GM18511 (cell line): ENCODE measurements at regions not wholly inside any gene's neighbourhood (a gene's known extent, or its start where the extent isn't known, plus 50 kb on each side); places are given as distances from the start of the nearest gene placed in this dataset.
"Not testable (repeated sequence)": the region's sequence is repeated elsewhere in the genome, so short reads cannot be mapped to it uniquely, and the experiment has no call there.

ENCODE experiments used
- ATAC-seq: cut with Tn5 transposase; IDR thresholded peaks from one replicate; pipeline ENCODE4 v1.9.1; 2021; ENCODE audit warnings: mild to moderate bottlenecking, moderate library complexity; ENCODE audit not compliant: unreplicated experiment

DNA sequence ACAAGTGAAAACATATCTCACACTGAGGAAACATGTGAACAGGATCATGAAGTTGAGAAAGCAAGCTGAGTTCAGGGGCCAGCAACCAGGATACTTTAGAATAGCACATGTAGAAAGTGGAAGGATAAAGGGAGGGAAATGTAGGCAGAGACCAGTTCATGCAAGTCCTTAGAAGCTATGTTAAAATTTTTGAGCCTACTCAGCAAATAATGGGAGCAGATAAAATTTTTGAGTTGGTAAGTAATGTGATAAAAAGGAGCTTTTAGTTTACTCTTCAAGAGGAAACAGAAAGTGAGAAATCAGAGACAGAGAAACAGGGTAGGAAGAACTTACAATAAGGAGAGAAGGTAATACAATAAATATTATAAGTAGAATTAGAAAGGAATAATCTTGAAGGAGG lies 105.6 kb upstream of the ZBTB20 start:
- ATAC-seq = no peak

DNA sequence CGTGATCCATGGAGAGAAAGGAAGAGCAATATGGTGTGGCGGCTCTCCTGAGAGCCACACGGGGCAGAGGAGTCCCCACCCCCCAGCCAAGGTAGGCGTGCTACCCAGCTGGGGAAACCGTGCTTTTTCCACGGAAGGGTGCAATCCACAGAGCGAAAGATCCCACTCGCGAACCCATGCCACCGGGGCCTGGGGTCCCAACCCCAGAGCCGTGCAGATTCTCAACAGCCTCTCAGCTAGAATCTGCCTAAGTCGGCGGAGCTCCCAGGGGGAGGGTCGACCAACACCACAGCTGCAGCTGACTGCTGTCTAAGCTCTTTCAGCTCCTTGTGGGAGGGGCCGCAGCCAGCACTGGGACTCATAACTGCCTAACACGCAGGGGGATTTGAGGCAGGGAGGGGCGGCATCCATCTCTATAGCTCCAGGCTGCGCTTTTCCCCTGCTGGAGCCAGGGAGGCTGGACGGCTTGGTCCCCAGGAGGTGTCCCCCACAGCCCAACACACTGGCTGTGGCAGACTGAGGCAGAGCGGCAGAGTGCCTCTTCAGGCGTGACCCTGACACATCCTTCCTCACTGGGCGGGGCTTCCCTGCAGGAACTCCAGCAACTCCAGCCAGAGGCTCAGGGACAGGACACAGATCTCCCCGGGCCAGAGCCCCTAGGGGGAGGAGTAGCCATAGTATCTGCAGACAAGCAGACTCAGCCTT lies 107.6 kb upstream of the ZBTB20 start:
- no peak for ATAC-seq

DNA sequence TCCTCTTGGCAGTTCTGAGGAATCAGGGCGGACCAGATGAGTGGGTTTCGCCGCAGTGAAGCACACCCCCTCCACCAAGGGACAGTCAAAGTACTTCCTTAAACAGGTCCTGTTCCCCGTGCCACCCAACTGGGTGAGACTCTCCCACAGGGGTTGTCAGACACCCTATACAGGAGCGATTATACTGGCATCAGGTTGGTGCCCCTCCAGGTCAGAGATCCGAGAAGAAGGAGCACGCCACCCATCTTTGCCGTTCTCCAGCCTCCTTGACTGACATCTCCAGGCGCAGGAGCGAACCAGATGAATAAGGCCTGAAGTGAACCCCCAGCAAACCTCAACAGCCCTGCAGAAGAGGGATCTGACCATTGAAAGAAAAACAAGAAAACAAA lies 108.1 kb upstream of the ZBTB20 start:
- ATAC-seq = no peak

DNA sequence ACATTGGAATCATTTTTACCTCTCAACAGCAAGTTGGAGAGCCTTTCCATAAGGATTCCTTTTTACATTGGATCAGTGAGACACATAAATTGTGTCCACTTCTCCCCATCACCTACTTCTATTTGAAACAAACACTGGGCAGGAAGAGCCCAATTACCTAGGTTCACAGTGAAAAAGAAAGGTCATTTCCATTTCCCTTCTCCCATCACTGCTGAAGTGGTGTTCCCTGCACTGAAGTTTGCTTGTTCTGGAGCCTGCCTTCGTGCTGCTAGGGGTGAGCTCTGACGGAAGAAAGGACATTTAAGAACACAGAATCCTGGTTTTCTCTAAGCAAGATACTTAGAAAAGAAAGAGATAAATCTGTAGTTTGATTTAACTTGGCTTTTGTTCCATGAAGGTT lies 123.8 kb upstream of the ZBTB20 start:
- ATAC-seq = no peak

DNA sequence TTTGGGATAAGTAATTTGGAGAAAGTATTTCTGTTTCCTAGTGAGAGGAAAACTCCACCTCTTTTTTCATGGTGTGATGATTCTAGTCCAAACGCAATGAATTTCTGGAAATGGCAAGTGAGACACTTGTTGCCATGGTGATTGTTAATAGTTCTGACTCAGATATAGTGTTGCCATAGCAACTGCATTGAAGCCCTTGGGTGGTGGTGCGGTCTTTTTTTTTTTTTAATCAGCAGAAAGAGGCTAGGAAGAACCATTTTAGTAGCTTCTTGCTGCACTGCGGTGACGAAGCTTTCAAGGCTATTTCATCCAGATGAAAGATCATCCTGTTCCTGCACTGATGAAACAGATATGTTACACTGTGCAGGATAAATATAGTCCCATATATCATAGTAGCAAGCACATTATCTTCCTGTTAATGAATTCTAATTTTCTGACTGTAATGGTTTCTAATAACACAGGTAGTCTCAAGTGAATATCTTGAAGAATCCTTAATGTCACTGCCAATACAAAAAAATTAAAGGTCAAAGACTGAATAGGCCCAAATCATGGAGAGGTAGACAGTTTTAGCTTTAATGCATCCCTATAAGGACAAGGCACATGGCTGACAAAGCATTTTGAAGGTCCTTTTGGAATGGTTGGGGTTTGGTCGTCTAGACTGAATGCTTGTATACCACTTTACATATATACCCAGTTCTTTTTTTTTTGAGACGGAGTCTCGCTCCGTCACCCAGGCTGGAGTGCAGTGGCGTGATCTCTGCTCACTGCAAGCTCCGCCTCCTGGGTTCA lies 125.1 kb upstream of the ZBTB20 start:
- no peak for ATAC-seq

DNA sequence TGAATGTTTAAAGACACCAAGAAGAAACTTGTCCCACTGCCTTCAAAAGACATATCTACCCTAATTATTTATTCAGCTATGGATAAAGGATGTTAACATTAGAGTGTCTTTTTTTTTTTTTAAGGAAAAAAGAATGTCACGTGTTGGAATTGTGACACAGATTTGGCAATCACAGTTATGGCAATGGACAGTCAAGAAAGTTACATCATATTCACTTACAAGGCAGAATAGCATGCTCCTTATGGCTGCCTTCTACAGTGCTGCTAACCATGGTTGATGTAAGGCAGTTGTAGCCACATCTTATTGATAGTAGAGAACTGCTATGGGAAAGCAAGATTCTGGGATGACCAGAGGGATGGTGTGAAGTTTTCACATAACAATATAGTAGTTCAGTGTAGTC lies 128.8 kb upstream of the ZBTB20 start:
- ATAC-seq = no peak

DNA sequence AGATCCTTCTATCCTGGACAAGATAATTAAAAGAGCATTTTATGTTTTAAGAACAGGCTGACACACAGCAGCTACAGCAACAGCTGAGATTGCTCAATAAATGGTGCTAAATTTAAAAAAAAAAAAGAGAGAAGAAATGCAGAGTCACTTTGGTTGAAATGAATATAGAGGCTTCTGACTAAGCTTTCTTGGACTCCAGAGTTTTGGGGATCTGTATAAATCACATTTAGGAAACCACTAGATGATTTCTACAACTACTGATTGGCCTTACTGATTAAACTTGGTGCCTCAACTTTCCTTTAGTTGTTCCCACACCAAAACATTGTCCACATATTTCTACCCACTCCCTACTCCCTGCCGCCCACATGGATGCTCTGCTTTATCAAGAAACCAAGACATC lies 132.9 kb upstream of the ZBTB20 start:
- no peak for ATAC-seq

DNA sequence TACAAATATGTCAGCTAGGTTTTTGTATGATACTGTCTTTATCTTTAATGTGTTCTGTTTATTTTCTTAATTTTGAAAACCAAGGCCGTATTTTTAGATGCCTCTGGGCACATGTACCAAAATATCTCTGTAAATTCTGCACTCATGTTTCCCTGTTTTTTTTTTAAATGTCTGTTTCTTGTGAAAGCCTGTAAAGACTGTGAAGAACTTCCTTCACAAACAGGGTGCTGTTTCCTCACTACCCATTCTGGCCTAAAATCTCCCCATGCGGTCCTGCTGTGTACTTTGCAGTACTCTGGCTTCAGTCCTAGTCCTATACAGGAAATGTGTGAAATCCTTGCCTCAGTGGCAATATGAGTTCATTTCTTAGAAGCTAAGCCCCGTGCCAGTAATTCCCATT lies 133.4 kb upstream of the ZBTB20 start:
- no peak for ATAC-seq

DNA sequence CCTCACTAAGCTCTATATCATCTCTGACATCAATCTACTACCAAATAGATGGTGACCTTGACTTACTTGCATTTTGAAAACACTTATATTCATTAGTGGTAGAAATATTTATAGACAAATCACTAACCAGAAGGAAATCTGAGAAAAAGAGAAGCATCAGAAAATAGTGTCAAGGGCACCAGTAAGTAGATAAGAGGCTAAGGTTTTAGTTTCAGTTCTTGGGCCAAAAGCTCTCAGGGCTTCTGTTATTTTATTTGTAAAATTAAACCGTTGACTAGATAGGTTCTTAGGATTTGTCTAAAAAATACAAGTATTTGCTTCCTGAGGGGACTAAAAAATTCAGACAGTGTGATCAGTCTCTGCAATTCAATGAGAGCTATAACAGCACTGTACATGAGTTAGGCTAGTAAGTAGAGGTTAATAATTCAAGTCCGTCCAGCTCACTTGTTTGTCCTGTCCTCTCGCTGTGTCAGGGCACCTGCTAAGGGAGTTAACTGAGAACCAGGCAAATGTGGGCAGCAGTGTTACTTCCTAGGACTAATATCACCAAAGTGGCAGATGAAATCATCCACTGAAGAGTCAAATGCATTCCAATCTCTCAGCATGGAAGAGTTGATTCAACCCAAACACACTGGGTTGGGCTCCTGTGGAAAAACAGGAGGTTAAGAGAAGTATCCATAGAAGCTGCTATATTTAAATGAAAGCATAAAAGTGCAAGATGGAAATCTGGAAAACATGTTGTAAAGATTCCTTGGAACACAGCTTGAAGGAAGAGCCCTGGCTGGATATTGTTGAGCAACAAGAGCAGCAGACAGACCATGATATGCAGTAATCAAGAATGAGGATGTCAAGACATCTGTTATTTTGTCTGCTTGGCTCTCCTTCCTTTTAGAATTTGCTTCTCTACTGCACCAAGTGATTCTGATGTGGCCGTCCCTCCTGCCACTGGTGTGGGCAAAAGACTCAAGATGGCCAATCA lies 134.9 kb upstream of the ZBTB20 start:
- ATAC-seq = no peak

DNA sequence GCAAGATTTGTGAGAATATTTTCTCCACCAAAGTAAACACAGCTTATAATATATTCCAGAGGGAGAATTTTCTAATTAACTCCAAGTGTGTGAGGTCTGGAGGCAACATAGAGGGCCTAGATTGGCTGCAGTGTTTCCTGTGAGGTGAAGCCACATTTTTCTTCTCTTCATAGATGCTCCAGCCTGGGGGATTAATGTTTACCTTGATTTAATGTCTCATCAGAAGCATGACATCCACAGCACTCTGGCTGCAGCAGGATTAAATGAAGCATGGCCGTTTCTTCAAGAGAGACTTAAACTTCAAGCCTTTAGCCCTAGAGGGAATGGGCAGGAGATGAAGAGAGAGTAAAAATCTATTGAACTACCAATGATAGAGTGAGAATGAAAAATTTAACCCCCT lies 137.9 kb upstream of the ZBTB20 start:
- ATAC-seq = no peak

DNA sequence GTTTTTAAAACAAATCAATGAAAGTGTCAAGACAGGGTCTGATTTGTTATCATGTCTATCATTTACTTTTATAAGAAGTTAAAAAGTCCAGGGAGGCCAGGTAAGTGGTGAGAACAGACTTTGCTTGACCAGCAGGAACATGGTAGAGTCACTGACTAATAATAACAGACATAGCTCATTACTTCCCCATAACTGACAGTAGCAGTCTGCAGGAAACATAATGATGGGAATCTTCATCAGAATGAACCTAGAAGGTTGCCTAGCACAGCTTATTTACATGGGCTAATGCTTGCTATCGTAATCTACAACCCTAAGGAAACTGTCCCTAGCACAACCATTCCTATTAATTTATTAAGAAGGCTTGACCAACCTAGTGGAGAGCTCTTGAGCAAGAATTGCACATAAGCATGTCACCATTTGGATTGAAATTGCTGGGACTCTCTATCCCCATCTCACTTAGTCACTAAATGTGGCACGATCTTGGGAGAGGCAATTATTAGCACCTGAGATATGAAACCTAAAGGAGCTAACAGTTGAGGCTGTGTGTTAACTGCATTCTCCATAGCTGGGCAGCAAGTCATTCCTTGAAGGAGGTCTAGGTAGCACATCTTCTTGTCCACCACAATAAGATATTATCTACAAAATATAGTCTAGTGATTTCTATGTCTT lies 139.6 kb upstream of the ZBTB20 start:
- ATAC-seq = no peak

DNA sequence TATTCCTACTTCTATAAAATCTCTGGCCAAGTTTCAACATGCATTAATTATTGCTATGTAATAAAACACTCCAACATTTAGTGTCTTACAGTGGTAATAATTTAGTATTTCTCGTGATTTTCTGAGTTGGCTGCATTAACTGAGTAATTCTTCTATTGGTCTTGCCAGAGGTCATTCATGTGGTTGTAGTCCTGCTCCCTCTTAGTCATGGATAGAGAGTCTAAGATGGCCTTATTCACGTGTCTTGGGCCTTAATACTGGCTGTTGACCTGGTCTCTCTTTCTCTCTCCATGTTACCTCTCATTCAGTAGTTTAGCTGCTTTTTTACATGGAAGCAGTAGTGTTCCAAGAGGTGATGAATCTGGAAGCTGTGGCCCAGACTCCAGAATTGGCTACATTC lies 140.1 kb upstream of the ZBTB20 start:
- no peak for ATAC-seq

DNA sequence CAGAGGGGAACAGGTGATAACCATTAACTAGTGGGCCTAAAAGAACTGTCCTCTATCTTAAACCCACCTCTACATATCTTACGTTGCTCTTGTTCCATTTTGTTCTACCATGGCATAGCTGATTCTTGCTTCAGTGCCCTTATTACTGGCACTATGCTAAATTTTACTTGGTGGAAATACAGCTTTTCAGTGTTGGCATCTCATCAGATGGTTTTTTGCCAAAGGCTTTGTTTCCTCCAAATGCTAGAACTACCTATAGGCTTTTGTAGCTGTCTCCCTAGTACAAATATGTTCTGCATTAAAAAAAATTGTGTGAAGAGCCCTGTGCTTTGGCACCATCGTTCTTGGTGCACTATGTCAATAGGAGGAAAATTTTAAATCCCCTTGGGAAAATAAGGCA lies 145.0 kb upstream of the ZBTB20 start:
- no peak for ATAC-seq

DNA sequence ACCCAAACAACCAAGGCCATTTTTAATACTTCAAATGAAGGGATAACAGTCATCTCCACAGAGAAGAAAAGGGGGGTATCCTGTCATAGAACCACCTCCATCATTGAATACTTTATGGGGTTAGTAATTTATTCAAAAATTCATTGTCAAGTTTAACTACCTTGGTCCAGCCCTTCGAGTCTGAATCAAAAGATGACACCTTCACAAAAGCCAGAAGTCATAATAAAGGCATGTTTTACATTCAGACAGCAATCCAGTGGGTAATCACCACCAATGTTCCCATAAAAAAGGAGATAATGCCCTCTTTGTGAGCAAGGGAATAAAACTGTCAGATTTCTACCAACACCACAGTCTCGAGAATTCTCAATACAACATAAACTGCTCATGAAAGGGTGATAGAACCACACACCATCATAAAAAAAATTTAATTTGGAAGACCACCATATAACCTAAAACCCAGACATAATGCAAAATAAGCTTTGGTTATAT lies 145.6 kb upstream of the ZBTB20 start:
- ATAC-seq = no peak

DNA sequence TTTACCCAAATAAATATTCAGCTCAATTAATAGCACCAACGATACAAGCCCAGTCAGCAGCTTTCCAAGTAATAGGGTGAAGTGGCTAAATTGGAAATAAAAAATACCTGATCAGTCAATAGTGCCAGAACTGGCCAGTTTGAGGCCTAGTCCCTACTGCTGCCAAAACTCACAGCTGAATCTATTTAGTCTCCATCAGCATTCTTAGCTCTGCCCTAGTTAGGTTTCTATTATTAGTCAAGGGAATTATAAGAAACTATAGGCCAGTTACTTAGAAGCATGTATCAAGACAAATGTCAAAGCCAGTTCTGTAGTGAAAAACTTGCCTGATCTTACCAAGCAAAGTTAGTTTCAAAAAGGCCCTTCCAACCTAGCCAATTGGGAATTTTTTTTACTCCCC lies 146.2 kb upstream of the ZBTB20 start:
- no peak for ATAC-seq

DNA sequence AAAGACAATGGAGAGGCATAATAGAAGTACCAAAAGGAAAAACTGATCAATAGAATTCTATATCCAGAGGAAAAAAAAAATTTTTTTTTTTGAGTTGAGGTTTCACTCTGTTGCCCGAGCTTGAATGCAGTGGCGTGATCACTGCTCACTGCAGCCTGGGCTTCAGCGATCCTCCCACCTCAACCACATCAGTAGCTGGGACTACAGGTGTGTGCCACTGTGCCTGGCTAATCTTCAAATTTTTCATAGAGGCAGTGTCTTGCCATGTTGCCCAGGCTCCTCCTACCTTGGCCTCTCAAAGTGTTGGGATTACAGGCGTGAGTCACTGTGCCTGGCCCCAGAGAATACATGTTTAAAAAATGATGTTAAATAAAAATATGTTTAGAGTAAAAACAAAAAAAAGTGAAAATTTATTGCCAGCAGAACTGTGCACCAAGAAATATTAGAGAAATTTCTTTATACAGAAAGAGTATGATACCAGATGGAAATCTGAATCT lies 154.3 kb upstream of the ZBTB20 start:
- no peak for ATAC-seq

DNA sequence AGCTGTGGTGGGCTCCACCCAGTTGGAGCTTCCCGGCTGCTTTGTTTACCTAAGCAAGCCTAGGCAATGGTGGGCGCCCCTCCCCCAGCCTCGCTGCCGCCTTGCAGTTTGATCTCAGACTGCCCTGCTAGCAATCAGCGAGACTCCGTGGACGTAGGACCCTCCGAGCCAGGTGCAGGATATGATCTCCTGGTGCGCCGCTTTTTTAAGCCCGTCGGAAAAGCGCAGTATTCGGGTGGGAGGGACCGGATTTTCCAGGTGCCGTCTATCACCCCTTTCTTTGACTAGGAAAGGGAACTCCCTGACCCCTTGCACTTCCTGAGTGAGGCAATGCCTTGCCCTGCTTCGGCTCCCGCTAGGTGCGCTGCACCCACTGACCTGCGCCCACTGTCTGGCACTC lies 170.9 kb upstream of the ZBTB20 start:
- ATAC-seq = not testable (repeated sequence)

DNA sequence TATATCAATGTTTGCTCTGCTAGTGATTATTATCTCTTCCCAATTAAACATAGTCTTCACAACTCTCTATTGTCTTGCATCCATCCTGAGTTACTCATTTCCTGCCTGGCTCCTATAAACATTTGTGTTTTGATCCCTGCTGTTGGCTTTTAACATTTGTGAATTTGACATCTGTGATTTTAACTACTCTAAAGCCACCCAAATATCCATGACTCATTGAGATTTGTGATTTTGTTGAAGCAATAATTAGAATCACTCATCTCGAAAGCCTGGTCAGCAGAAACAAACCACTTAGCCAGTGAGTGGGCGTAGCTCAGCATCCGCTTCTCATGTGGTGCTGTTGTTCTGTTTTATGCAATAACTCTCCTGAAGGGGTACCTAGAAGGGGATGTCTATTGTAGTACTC lies 174.3 kb upstream of the ZBTB20 start:
- no peak for ATAC-seq

DNA sequence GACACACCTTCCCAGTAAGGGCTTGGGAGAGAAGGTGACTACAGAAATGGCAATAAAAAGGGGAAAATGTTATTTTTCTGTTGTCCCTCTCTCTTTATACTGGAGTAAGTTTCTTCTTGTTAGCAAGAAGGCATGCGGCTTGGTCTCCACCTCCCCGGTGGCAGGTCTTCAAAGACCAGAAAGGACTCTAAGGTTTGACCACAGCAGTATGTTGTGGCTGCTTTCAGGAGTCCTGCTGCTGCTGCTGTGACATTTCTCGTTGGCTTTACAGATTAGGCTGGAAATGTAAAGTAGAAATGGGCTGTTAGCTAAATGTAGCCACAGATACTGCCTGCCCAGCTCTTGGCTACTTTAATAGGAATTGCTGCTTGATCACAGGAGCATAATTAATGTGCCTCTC lies 175.8 kb upstream of the ZBTB20 start:
- ATAC-seq = no peak

DNA sequence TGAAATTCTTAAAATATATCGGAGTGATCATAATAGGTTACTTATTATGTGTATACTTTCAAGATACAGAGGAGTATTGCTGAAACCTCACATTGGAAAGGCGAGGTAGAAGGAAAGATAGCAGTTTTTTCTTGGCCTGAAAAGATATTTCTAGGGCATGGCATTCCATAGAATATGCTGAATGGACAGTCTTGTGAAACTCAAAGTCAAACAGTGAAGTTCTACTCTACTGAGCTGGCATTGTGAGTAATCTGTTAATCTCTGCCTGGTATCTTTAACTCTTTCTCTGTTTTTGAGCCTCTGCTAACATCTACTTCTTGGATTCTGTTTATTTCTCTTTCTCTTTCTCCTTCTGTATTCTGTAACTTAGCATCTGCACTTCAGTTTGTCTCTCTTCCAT lies 176.3 kb upstream of the ZBTB20 start:
- ATAC-seq = no peak

DNA sequence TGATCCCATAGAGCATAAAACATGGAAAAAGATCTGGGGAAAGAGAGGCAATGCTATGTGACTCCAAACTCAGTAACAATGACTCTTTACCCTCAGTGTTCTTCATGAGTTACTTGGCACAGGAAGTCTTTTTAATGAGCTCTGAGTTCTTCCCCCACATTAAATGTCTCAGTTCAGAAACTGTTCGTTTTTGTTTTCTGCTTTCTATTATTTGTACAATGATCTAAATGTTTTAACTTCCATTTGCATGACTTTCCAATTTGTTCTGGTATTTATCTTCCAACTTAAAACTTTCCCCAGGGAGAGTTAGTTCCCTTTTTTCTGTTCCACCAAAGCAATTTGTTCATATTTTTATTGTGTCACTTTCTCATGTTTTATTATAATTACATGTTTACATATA lies 177.0 kb upstream of the ZBTB20 start:
- no peak for ATAC-seq
